ENCODE measurements at regions not wholly inside any gene's neighbourhood (a gene's known extent, or its start where the extent isn't known, plus 50 kb on each side); places are given as distances from the start of the nearest gene placed in this dataset.

GRCh38 chr5:57618767-57619381 lies 136.3 kb upstream of the ACTBL2 start:
- no peak for DNase-seq

- DNase-seq: no peak
These were observed 131.1 kb upstream of the ACTBL2 start for GRCh38 chr5:57613741-57614140.

GRCh38 chr5:57611177-57611576 lies 128.6 kb upstream of the ACTBL2 start:
- DNase-seq: no peak

GRCh38 chr5:57608542-57608941 lies 125.9 kb upstream of the ACTBL2 start:
- DNase-seq: no peak

GRCh38 chr5:57601996-57602395 lies 119.4 kb upstream of the ACTBL2 start:
- DNase-seq: no peak

- DNase-seq: no peak
These were observed 117.7 kb upstream of the ACTBL2 start for GRCh38 chr5:57600321-57600720.

- DNase-seq: no peak
These were observed 116.1 kb upstream of the ACTBL2 start for GRCh38 chr5:57598756-57599155.

- DNase-seq: no peak
These were observed 115.5 kb upstream of the ACTBL2 start for GRCh38 chr5:57598097-57598496.

GRCh38 chr5:57595523-57595991 lies 112.9 kb upstream of the ACTBL2 start:
- no peak for DNase-seq

GRCh38 chr5:57594436-57594835 lies 111.8 kb upstream of the ACTBL2 start:
- DNase-seq: no peak

GRCh38 chr5:57592236-57592635 lies 109.6 kb upstream of the ACTBL2 start:
- no peak for DNase-seq

GRCh38 chr5:57586649-57587048 lies 104.0 kb upstream of the ACTBL2 start:
- no peak for DNase-seq

- DNase-seq: no peak
These were observed 100.0 kb upstream of the ACTBL2 start for GRCh38 chr5:57582578-57583070.

GRCh38 chr5:57581772-57582171 lies 99.2 kb upstream of the ACTBL2 start:
- no peak for DNase-seq

GRCh38 chr5:57581222-57581621 lies 98.6 kb upstream of the ACTBL2 start:
- DNase-seq: no peak

GRCh38 chr5:57577432-57578175 lies 95.0 kb upstream of the ACTBL2 start:
- no peak for DNase-seq

- no peak for DNase-seq
These were observed 93.7 kb upstream of the ACTBL2 start for GRCh38 chr5:57576317-57576716.

- DNase-seq: no peak
These were observed 93.2 kb upstream of the ACTBL2 start for GRCh38 chr5:57575839-57576238.

- DNase-seq: no peak
These were observed 89.8 kb upstream of the ACTBL2 start for GRCh38 chr5:57572461-57572860.

GRCh38 chr5:57569601-57570000 lies 87.0 kb upstream of the ACTBL2 start:
- DNase-seq: no peak

GRCh38 chr5:57568136-57568535 lies 85.5 kb upstream of the ACTBL2 start:
- DNase-seq: no peak

- peak; percentile 74 for DNase-seq
These were observed 84.3 kb upstream of the ACTBL2 start for GRCh38 chr5:57566914-57567313.

GRCh38 chr5:57561231-57561842 lies 78.7 kb upstream of the ACTBL2 start:
- no peak for DNase-seq
